ENCODE measurements at regions not wholly inside any gene's neighbourhood (a gene's known extent, or its start where the extent isn't known, plus 50 kb on each side); places are given as distances from the start of the nearest gene placed in this dataset.

DNA sequence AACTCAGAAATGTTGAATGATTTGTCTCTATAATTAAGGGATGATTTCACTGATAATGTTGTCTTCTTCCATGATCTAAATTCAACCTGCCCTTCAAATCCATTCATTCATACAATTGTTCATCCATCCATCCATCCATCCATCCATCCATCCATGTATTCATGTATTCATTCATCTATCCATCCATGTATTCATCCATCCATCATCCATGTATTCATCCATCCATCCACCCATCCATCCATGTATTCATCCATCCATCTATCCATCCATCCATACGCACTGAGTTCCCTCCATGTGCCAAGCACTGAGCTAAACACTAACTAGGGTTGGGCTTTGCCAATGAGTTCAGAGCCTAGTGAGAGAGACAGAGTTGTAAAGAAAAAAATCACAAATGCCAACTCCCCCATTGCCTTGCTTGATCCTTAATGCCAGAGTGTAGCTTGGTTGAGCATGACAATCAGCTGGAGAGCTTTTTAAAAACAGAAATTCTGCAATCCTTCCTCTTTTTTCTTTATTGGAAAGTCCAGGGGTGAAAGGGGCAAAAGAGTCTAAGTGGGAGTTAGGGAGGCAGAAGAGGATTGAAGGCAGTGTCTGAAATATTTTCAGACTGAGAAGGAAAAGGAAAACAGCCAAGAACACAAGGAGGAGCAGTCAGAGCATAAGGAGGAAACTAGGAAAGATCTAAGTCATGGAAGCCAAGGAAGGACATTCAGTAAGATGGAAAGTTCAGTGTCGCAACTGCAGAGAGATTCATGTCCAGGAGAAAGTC, 92.4 kb upstream of the ERG start:
- Histone ChIP-seq H3K36me3 (ENCODE audit: insufficient read depth in 1 of 2, low read depth in 1 of 2) (no peaks in the 10 kb centered on the region), H3K4me1 (no peaks in the 10 kb centered on the region), H3K9me3 (no peaks in the 10 kb centered on the region), H3K27me3 (ENCODE audit: insufficient read depth in 3 of 3, low read length in 2 of 3) (peaks cover 0 to 6% (median 5%) of the 10 kb centered on the region in 3 donors), H3K27ac (no peak overlapping the region), H3K4me3 (no peak overlapping the region)
- TF ChIP-seq, protein P1, sequence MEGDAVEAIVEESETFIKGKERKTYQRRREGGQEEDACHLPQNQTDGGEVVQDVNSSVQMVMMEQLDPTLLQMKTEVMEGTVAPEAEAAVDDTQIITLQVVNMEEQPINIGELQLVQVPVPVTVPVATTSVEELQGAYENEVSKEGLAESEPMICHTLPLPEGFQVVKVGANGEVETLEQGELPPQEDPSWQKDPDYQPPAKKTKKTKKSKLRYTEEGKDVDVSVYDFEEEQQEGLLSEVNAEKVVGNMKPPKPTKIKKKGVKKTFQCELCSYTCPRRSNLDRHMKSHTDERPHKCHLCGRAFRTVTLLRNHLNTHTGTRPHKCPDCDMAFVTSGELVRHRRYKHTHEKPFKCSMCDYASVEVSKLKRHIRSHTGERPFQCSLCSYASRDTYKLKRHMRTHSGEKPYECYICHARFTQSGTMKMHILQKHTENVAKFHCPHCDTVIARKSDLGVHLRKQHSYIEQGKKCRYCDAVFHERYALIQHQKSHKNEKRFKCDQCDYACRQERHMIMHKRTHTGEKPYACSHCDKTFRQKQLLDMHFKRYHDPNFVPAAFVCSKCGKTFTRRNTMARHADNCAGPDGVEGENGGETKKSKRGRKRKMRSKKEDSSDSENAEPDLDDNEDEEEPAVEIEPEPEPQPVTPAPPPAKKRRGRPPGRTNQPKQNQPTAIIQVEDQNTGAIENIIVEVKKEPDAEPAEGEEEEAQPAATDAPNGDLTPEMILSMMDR (IDR thresholded peaks at IDR 0.05): no peak
- ATAC-seq: no peak
- no peak for DNase-seq
- 90 to 97% (median 95%) methylated on average over 2 of the region's 2 CpGs for WGBS, 3 donors
- intact Hi-C loops (cut with DNase I): no loop called here

DNA sequence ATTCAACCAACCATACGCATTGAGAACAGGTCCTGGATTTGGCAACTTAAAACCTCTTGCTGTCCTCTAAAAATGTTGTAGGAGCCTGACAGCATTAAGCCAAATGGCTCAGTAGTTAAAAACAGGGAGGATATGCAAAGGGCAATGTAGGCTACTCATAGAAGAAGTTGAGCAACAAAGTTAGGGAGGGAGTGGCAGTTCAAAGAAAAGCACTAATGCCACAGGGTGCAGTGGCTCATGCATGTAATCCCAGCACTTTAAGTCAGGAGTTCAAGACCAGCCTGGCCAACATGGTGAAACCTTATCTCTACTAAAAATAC, 92.9 kb upstream of the ERG start:
- ATAC-seq (no peak), DNase-seq (no peak)
- 30 to 86% (median 81%) methylated on average over 1 of the region's 1 CpG for WGBS, 3 donors
- H3K27me3 ChIP-seq (ENCODE audit: insufficient read depth in 3 of 3, low read length in 2 of 3): peaks cover 0 to 6% (median 5%) of the 10 kb centered on the region in 3 donors
- H3K9me3 ChIP-seq: no peaks in the 10 kb centered on the region
- no peaks in the 10 kb centered on the region for H3K4me1 ChIP-seq
- H3K36me3 ChIP-seq (ENCODE audit: insufficient read depth in 1 of 2, low read depth in 1 of 2): no peaks in the 10 kb centered on the region
- no peak overlapping the region for H3K4me3 ChIP-seq
- no peak overlapping the region for H3K27ac ChIP-seq
- intact Hi-C loops (cut with DNase I): no loop called here
- TF ChIP-seq, protein P1 (IDR thresholded peaks at IDR 0.05): no peak

DNA sequence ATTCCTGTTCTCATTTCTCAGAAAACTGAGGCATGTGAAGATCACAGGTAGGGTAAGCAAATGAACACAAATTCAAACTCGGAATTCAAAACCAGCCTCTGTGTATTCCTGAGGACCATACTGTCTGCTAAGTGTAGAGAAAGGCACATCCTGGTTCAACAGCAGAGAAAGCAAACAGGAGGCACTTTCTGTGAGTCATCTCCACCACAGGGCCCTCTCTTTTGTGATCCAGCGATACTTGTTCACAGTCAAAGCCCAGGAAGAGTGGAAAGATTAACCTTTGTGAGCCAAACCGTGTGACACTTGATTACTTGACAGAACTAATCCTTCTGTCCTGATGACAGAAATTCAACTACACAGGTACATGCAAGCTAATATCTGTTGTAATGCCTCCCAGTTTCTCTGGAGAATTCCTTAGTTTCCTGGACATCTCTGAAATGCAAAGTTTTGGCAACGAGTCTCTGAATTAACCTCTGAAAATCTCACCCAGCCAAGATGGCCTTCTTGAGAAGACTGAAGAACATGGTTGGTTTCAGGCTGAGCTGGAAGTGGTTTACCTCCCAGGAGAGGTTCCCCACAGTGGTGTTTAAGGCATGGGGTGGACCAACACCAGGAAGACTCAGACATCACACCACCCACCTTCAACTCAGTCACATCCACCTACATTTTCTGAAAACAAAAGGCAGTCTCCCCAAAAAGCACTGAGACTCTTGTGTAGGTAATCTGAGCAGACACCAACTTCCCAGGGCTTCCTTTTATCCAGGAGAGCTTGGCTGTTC, 98.2 kb upstream of the ERG start:
- Histone ChIP-seq H3K4me1 (no peaks in the 10 kb centered on the region), H3K9me3 (no peaks in the 10 kb centered on the region), H3K27ac (no peak overlapping the region), H3K27me3 (ENCODE audit: insufficient read depth in 3 of 3, low read length in 2 of 3) (peaks cover 0 to 6% (median 5%) of the 10 kb centered on the region in 3 donors), H3K36me3 (ENCODE audit: insufficient read depth in 1 of 2, low read depth in 1 of 2) (no peaks in the 10 kb centered on the region), H3K4me3 (no peak overlapping the region)
- 74 to 79% (median 79%) methylated on average over 4 of the region's 4 CpGs for WGBS, 3 donors
- DNase-seq: no peak
- TF ChIP-seq, protein P1 (IDR thresholded peaks at IDR 0.05): no peak
- ATAC-seq: no peak
- intact Hi-C loops (cut with DNase I): no loop called here

DNA sequence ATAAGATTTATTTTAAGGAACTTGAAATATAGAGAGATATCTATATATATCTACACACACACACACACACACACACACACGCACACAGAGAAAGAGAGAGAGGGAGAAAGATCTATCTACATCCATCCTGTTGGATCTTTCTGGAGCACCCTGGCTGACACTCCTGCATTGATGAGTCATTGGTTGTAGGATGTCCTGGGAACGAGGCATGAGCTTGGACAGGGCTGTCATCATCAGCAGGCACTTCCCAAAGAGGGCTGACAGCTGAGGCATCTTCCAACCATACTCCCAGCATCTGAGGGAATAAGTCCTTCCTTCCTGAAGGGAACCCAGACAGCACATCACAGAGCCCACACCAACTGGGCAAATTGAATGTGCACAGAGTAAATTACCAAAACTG, 99.1 kb upstream of the ERG start:
- TF ChIP-seq, protein P1 (IDR thresholded peaks at IDR 0.05): no peak
- ATAC-seq (no peak), DNase-seq (no peak)
- Histone ChIP-seq H3K27ac (no peak overlapping the region), H3K4me1 (no peaks in the 10 kb centered on the region), H3K4me3 (no peak overlapping the region), H3K36me3 (ENCODE audit: insufficient read depth in 1 of 2, low read depth in 1 of 2) (no peaks in the 10 kb centered on the region), H3K27me3 (ENCODE audit: insufficient read depth in 3 of 3, low read length in 2 of 3) (peaks cover 0 to 6% (median 4%) of the 10 kb centered on the region in 3 donors), H3K9me3 (no peaks in the 10 kb centered on the region)
- 25 to 30% (median 30%) methylated on average over 2 of the region's 2 CpGs for WGBS, 3 donors
- intact Hi-C loops (cut with DNase I): no loop called here
